Kidney (tissue), 13 donors: ENCODE measurements at regions not wholly inside any gene's neighbourhood (a gene's known extent, or its start where the extent isn't known, plus 50 kb on each side); places are given as distances from the start of the nearest gene placed in this dataset.
A peak's percentile ranks its signal among the peaks of the same experiment; 100 is the strongest.

ENCODE experiments used
- DNase-seq, 5 donors: peaks; one replicate each; pipeline ENCODE4 v3.0.0-alpha.2; 2013 to 2020
- FAIRE-seq: peaks from 2 replicates; lab custom pipeline; 2012; peaks lifted over from hg19 to GRCh38; lab: Jason Lieb, UNC
- H3K27ac ChIP-seq, 2 donors: one replicate each; pipeline ENCODE4 v1.7.0; 2013; ENCODE audit warnings: low read depth in 2 of 2, low read length in 2 of 2, inconsistent platforms in 1 of 2
- H3K27me3 ChIP-seq: one replicate; pipeline ENCODE4 v1.7.1; 2013; ENCODE audit warnings: low read length, inconsistent platforms; ENCODE audit not compliant: control insufficient read depth, insufficient read depth
- H3K36me3 ChIP-seq, 3 donors: one replicate each; pipeline versions ENCODE4 v1.7.0 to v1.7.1; 2013; ENCODE audit warnings: low read length in 3 of 3, control low read depth in 1 of 3, inconsistent platforms in 1 of 3; ENCODE audit not compliant: insufficient read depth in 3 of 3, control insufficient read depth in 2 of 3
- H3K4me1 ChIP-seq, 3 donors: one replicate each; pipeline versions ENCODE4 v1.7.0 to v1.7.1; 2013; ENCODE audit warnings: low read length in 3 of 3, inconsistent platforms in 1 of 3, low read depth in 1 of 3; ENCODE audit not compliant: control insufficient read depth in 2 of 3, insufficient read depth in 2 of 3
- H3K4me3 ChIP-seq, 3 donors: one replicate each; pipeline versions ENCODE4 v1.7.0 to v1.8.1; 2013; ENCODE audit warnings: low read length in 3 of 3, control low read depth in 1 of 3, inconsistent platforms in 1 of 3
- H3K9ac ChIP-seq, 3 donors: one replicate each; pipeline versions ENCODE4 v1.7.0 to v1.7.1; 2013; ENCODE audit warnings: low read length in 3 of 3, control low read depth in 1 of 3, inconsistent platforms in 1 of 3
- H3K9me3 ChIP-seq, 3 donors: one replicate each; pipeline versions ENCODE4 v1.7.0 to v1.7.1; 2013; ENCODE audit warnings: low read length in 3 of 3, control low read depth in 1 of 3, inconsistent platforms in 1 of 3; ENCODE audit not compliant: control insufficient read depth in 2 of 3, insufficient read depth in 1 of 3
- intact Hi-C: fragments of 100-400 bp; cut with DNase I; formaldehyde crosslinking; loops from one replicate; pipeline ENCODE4 v1.11.1; 2022
- TF ChIP-seq, protein P1 (sequence below): IDR thresholded peaks from 3 replicates; pipeline ENCODE4 v1.5.1; 2012; ENCODE audit warnings: mild to moderate bottlenecking, moderate library complexity, borderline replicate concordance; ENCODE audit not compliant: insufficient read depth; ENCODE audit errors: extremely low read depth
- donor health status: control.
- donor health status: control.
- donor health status: control.
- donor health status: control.
- donor health status: control.
- donor health status: DM: yes; HTN: yes; CAD: no.
- donor health status: Normal renal cell carcinoma (clear cell type).

DNA sequence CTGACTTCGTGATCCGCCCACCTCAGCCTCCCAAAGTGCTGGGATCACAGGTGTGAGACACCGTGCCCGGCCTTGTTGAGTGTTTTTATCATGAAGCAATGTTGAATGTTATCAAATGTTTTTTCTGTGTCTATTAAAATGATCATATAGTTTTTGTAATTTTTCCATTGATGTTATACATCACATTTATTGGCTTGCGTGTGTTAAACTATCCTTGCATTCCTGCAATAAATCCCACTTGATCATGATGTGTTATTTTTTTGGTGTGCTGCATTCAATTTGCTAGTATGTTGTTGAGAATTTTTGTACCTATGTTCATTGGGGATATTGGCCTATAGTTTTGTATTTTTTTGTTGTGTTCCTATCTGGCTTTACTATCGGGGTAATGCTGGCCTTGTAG, 113.1 kb upstream of the PARD3B start:
- no peak overlapping the region for H3K27ac ChIP-seq
- TF ChIP-seq, protein P1, sequence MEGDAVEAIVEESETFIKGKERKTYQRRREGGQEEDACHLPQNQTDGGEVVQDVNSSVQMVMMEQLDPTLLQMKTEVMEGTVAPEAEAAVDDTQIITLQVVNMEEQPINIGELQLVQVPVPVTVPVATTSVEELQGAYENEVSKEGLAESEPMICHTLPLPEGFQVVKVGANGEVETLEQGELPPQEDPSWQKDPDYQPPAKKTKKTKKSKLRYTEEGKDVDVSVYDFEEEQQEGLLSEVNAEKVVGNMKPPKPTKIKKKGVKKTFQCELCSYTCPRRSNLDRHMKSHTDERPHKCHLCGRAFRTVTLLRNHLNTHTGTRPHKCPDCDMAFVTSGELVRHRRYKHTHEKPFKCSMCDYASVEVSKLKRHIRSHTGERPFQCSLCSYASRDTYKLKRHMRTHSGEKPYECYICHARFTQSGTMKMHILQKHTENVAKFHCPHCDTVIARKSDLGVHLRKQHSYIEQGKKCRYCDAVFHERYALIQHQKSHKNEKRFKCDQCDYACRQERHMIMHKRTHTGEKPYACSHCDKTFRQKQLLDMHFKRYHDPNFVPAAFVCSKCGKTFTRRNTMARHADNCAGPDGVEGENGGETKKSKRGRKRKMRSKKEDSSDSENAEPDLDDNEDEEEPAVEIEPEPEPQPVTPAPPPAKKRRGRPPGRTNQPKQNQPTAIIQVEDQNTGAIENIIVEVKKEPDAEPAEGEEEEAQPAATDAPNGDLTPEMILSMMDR: no peak
- no peak overlapping the region for H3K9ac ChIP-seq
- FAIRE-seq (no peak), DNase-seq (no peak)
- H3K36me3 ChIP-seq: no peaks in the 10 kb centered on the region
- intact Hi-C loops: no loop called here
- H3K9me3 ChIP-seq: peaks cover 0 to 6% (median 0%) of the 10 kb centered on the region in 3 donors
- no peaks in the 10 kb centered on the region for H3K4me1 ChIP-seq
- H3K4me3 ChIP-seq: no peak overlapping the region
- no peaks in the 10 kb centered on the region for H3K27me3 ChIP-seq

DNA sequence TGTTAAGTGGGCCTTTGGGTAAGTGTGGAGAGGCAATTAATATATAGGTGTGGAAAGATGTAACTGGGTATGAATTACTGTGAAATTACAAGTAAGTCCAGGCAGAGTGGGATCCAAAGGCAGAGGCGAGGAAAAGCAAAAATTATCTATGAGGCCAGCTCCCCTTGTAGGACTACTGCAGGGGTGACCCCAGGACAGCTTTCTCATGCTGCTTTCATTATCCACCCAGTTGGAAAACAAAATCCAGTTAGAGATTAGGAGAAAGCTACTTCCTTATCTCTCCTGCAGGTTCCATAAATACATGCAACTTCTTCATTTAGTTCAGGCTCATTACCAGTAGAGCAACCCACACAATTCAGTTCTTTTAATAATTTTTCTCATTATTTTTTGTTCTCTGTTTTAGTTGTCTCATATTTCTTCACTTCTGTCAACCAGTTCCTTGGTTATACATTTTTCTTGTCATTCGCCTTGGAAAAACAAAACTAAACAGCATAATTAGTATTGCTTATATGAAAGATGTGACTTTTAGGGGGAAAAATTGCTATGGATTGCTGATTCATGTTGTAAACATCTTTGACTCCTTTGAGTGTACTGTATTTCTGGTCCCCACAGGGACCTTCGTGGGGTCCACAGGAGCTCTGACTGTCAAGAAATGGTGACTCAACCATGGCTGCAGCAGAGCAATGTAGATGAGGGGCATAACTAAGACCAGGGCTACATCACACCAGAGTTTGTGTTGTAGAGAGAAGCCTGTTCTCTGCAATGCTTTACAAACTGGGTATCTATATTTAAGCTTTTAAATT, 110.4 kb upstream of the PARD3B start:
- H3K4me1 ChIP-seq: no peaks in the 10 kb centered on the region
- no peaks in the 10 kb centered on the region for H3K36me3 ChIP-seq
- no peak for DNase-seq
- intact Hi-C loops: no loop called here
- no peaks in the 10 kb centered on the region for H3K27me3 ChIP-seq
- H3K9me3 ChIP-seq: peaks cover 0 to 6% (median 0%) of the 10 kb centered on the region in 3 donors
- no peak for FAIRE-seq
- no peak overlapping the region for H3K27ac ChIP-seq
- TF ChIP-seq, protein P1: no peak
- H3K9ac ChIP-seq: no peak overlapping the region
- H3K4me3 ChIP-seq: no peak overlapping the region

DNA sequence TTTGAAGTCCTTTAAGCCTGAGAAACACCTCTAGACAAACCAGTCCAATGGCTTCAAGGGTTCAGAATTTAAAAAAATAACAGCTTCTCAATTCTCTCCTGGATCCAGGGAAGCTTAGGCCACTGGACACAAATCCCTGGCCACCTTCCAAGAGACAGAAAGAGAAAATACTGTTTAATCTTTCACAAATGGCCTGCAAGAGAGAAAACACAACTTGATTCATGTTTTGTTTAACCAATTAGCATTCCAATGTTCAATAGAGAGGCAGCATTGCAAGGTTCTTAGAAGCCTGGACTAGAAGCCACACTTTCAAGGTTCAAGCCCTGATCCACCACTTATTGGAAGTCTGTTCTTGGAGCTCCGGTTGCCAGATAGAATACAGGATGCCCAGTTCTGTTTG, 109.0 kb upstream of the PARD3B start:
- H3K27me3 ChIP-seq: no peaks in the 10 kb centered on the region
- peaks cover 0 to 6% (median 0%) of the 10 kb centered on the region in 3 donors for H3K9me3 ChIP-seq
- no peaks in the 10 kb centered on the region for H3K36me3 ChIP-seq
- no peaks in the 10 kb centered on the region for H3K4me1 ChIP-seq
- no peak overlapping the region for H3K4me3 ChIP-seq
- intact Hi-C loops: no loop called here
- DNase-seq (peak in 1 of 5 donors; percentile 16), FAIRE-seq (no peak)
- no peak overlapping the region for H3K27ac ChIP-seq
- TF ChIP-seq, protein P1: no peak
- no peak overlapping the region for H3K9ac ChIP-seq
